ENCODE measurements at regions not wholly inside any gene's neighbourhood (a gene's known extent, or its start where the extent isn't known, plus 50 kb on each side); places are given as distances from the start of the nearest gene placed in this dataset.
"Not testable (repeated sequence)": the region's sequence is repeated elsewhere in the genome, so short reads cannot be mapped to it uniquely, and the experiment has no call there.

- DNase-seq = no peak
Measured at GRCh38 chrX:150167482-150168324, 195.4 kb upstream of the MAMLD1 start.

- no peak for DNase-seq
Measured at GRCh38 chrX:150182161-150182560, 181.0 kb upstream of the MAMLD1 start.

GRCh38 chrX:150184491-150184890 lies 178.6 kb upstream of the MAMLD1 start:
- no peak for DNase-seq

GRCh38 chrX:150185766-150186165 lies 177.4 kb upstream of the MAMLD1 start:
- DNase-seq = no peak

- no peak for DNase-seq
Measured at GRCh38 chrX:150192816-150193215, 170.3 kb upstream of the MAMLD1 start.

GRCh38 chrX:150196285-150196684 lies 166.8 kb upstream of the MAMLD1 start:
- DNase-seq = no peak

GRCh38 chrX:150197388-150197787 lies 165.7 kb upstream of the MAMLD1 start:
- DNase-seq = no peak

GRCh38 chrX:150198776-150199175 lies 164.3 kb upstream of the MAMLD1 start:
- no peak for DNase-seq

GRCh38 chrX:150199181-150199580 lies 163.9 kb upstream of the MAMLD1 start:
- DNase-seq = no peak

- DNase-seq = no peak
Measured at GRCh38 chrX:150199803-150200202, 163.3 kb upstream of the MAMLD1 start.

GRCh38 chrX:150200361-150200760 lies 162.8 kb upstream of the MAMLD1 start:
- DNase-seq = no peak

GRCh38 chrX:150200820-150201287 lies 162.3 kb upstream of the MAMLD1 start:
- DNase-seq = no peak

- DNase-seq = no peak
Measured at GRCh38 chrX:150201391-150201790, 161.7 kb upstream of the MAMLD1 start.

GRCh38 chrX:150201841-150202240 lies 161.3 kb upstream of the MAMLD1 start:
- no peak for DNase-seq

- no peak for DNase-seq
Measured at GRCh38 chrX:150202641-150203247, 160.4 kb upstream of the MAMLD1 start.

- no peak for DNase-seq
Measured at GRCh38 chrX:150203248-150203645, 159.9 kb upstream of the MAMLD1 start.

- DNase-seq = no peak
Measured at GRCh38 chrX:150205011-150205410, 158.1 kb upstream of the MAMLD1 start.

- DNase-seq = no peak
Measured at GRCh38 chrX:150207733-150208132, 155.4 kb upstream of the MAMLD1 start.

- DNase-seq = no peak
Measured at GRCh38 chrX:150211988-150212387, 151.1 kb upstream of the MAMLD1 start.

- DNase-seq = no peak
Measured at GRCh38 chrX:150212672-150213480, 150.2 kb upstream of the MAMLD1 start.

GRCh38 chrX:150213481-150214030 lies 149.6 kb upstream of the MAMLD1 start:
- DNase-seq = no peak

GRCh38 chrX:150216000-150216399 lies 147.1 kb upstream of the MAMLD1 start:
- not testable (repeated sequence) for DNase-seq

GRCh38 chrX:150216716-150217115 lies 146.4 kb upstream of the MAMLD1 start:
- no peak for DNase-seq
